NCI-H2029 (cell line): ENCODE measurements at regions not wholly inside any gene's neighbourhood (a gene's known extent, or its start where the extent isn't known, plus 50 kb on each side); places are given as distances from the start of the nearest gene placed in this dataset.

ENCODE experiments used
- DNase-seq: peaks from one replicate; lab custom pipeline; 2025; lab: John Stamatoyannopoulos, UW

- DNase-seq, result no peak
Observed at GRCh38 chr3:127349501-127350171, 61.8 kb upstream of the PRR20G start.

- DNase-seq, result no peak
Observed at GRCh38 chr3:127342735-127343134, 54.9 kb upstream of the PRR20G start.

- no peak for DNase-seq
Observed at GRCh38 chr3:127339928-127340861, 52.3 kb upstream of the PRR20G start.

GRCh38 chr3:127339016-127339415, 51.2 kb upstream of the PRR20G start:
- no peak for DNase-seq

- DNase-seq, result no peak
Observed at GRCh38 chr3:127337911-127338531, 50.2 kb upstream of the PRR20G start.
